Heart right ventricle (tissue), 16 donors: ENCODE measurements at regions not wholly inside any gene's neighbourhood (a gene's known extent, or its start where the extent isn't known, plus 50 kb on each side); places are given as distances from the start of the nearest gene placed in this dataset.
"Not testable (repeated sequence)": the region's sequence is repeated elsewhere in the genome, so short reads cannot be mapped to it uniquely, and the experiment has no call there.

Experiments used
- ATAC-seq, 8 donors: fragments of 200-7000 bp; cut with Tn5 transposase; one replicate each; pipeline ENCODE4 v1.9.1; 2020; ENCODE audit warnings: mild to moderate bottlenecking in 8 of 8, moderate library complexity in 8 of 8, moderate number of reproducible peaks in 1 of 8
- DNase-seq, 2 donors: peaks; one replicate each; pipeline ENCODE4 v3.0.0-alpha.2; 2020
- H3K27ac ChIP-seq, 10 donors: fragments of 200-600 bp; sonication (generic) in 2 of 10; one replicate each; pipeline versions ENCODE4 v1.5.0 to v1.8.0; 2020 to 2022; ENCODE audit warnings: mild to moderate bottlenecking in 3 of 10
- H3K27me3 ChIP-seq, 7 donors: fragments of 200-600 bp; one replicate each; pipeline ENCODE4 v1.8.0; 2021 to 2022; ENCODE audit warnings: mild to moderate bottlenecking in 2 of 7
- H3K36me3 ChIP-seq, 9 donors: fragments of 200-600 bp; sonication (generic) in 1 of 9; one replicate each; pipeline versions ENCODE4 v1.5.0 to v1.8.0; 2020 to 2022; ENCODE audit warnings: mild to moderate bottlenecking in 2 of 9
- H3K4me1 ChIP-seq, 9 donors: fragments of 200-600 bp; sonication (generic) in 1 of 9; one replicate each; pipeline versions ENCODE4 v1.5.0 to v1.8.0; 2020 to 2022; ENCODE audit warnings: mild to moderate bottlenecking in 4 of 9
- H3K4me3 ChIP-seq, 10 donors: fragments of 200-600 bp; sonication (generic) in 2 of 10; one replicate each; pipeline versions ENCODE4 v1.5.0 to v1.8.0; 2020 to 2022; ENCODE audit warnings: mild to moderate bottlenecking in 7 of 10, moderate library complexity in 2 of 10
- H3K9me3 ChIP-seq, 11 donors: fragments of 200-600 bp in 10 of 11; sonication (generic) in 2 of 11; one replicate each; pipeline versions ENCODE4 v1.5.0 to v1.8.0; 2013 to 2022; ENCODE audit warnings: mild to moderate bottlenecking in 2 of 11, control low read depth in 1 of 11, moderate library complexity in 1 of 11
- CTCF ChIP-seq, 9 donors: fragments of 200-600 bp; sonication (generic) in 2 of 9; IDR thresholded peaks; one replicate each; pipeline versions ENCODE4 v1.5.0 to v1.8.0; 2021 to 2022; ENCODE audit warnings: antibody characterized with exemption in 9 of 9, mild to moderate bottlenecking in 5 of 9, moderate library complexity in 1 of 9
- WGBS, 2 donors: extraction: QIAGEN DNeasy Blood & Tissue Kit; methylation state at CpG; one replicate each; pipeline ENCODE4 v1.1.7; 2013; ENCODE audit warnings: inconsistent platforms in 1 of 2; 5-methylcytosine and 5-hydroxymethylcytosine counted together
- intact Hi-C, 10 donors: fragments of 100-400 bp; cut with DNase I; formaldehyde crosslinking; loops; one replicate each; pipeline versions ENCODE4 v1.11.1 to v1.14.2; 2022
- donor health status: Arrhythmogenic right ventricular cardiomyopathy.
- donor health status: ischemic (EF 13 %, LVEDD 7.1; RV severe dilation, severe dysfunction).
- donor health status: healthy with polysubstance abuse.
- donor health status: DM: no; HTN: yes; CAD: no.
- donor health status: DM: no; HTN: no; CAD: no.
- donor health status: ischemic (EF 25% LVEDD 6.9; RV normal size, moderate dysfunction).
- donor health status: ischemic (EF 25% LVEDD 5.7; RV mildly dilated, moderate dysfunction).
- donor health status: healthy.
- donor health status: DM: yes; HTN: yes; CAD: no.
- donor health status: Ischemic cardiomyopathy.
- donor health status: ischemic (EF 35%, LVEDD 5.7; RV mildly dilated, moderate dysfunction).
- donor health status: nonischemic (EF 11% LVEDD 7.7; RV severe dilation, severe dysfunction).
- donor health status: DM: yes; HTN: yes; CAD: no.
- donor health status: PGD.
- donor health status: ischemic (EF 29% LVEDD 5.4; RV normal size, mild dysfunction).
- donor health status: nonischemic (EF 23%, LVEDD 6.1; RV moderate dilation, normal function).

GRCh38 chr5:72584466-72584865 is 77.3 kb upstream of the ZNF366 start:
- TF ChIP-seq CTCF (IDR thresholded peaks at IDR 0.05) = peak in 2 of 9 donors; percentile 7 to 20
- Histone ChIP-seq H3K27me3 (no peaks in the 10 kb centered on the region), H3K36me3 (no peaks in the 10 kb centered on the region), H3K9me3 (peaks cover 0 to 6% (median 0%) of the 10 kb centered on the region in 11 donors), H3K27ac (no peak overlapping the region), H3K4me3 (no peak overlapping the region), H3K4me1 (peaks cover 0 to 15% (median 0%) of the 10 kb centered on the region in 9 donors)
- WGBS, 2 donors = 63 to 69% methylated on average over 3 of the region's 3 CpGs
- ATAC-seq (peak in 4 of 8 donors; percentile 37 to 49 (median 42)), DNase-seq (no peak)
- intact Hi-C loops = no loop called here

GRCh38 chr5:72579290-72579689 is 72.1 kb upstream of the ZNF366 start:
- peaks cover 0 to 15% (median 0%) of the 10 kb centered on the region in 11 donors for H3K9me3 ChIP-seq
- intact Hi-C loops, H3K27me3 ChIP-seq, DNase-seq, H3K4me1 ChIP-seq, H3K4me3 ChIP-seq, H3K27ac ChIP-seq, H3K36me3 ChIP-seq, ATAC-seq: not testable (repeated sequence)
- 89 to 96% methylated on average over 2 of the region's 2 CpGs for whole genome bisulfite sequencing, 2 donors

GRCh38 chr5:72572236-72572765 is 65.1 kb upstream of the ZNF366 start:
- no peak for DNase-seq
- TF ChIP-seq CTCF (IDR thresholded peaks at IDR 0.05) = no peak
- intact Hi-C loops = no loop called here
- Histone ChIP-seq H3K4me1 (no peaks in the 10 kb centered on the region), H3K27me3 (no peaks in the 10 kb centered on the region), H3K9me3 (no peaks in the 10 kb centered on the region), H3K4me3 (no peak overlapping the region), H3K27ac (no peak overlapping the region), H3K36me3 (no peaks in the 10 kb centered on the region)
- no peak for ATAC-seq
- 81 to 83% methylated on average over 4 of the region's 4 CpGs for WGBS, 2 donors

- DNase-seq = no peak
- Histone ChIP-seq H3K4me3 (no peak overlapping the region), H3K27me3 (no peaks in the 10 kb centered on the region), H3K9me3 (no peaks in the 10 kb centered on the region), H3K27ac (peak overlapping the region in 3 of 10 donors; percentile 6 to 49 (median 49)), H3K36me3 (no peaks in the 10 kb centered on the region), H3K4me1 (no peaks in the 10 kb centered on the region)
- ATAC-seq = no peak
- WGBS, 2 donors = 72 to 83% methylated on average over 5 of the region's 5 CpGs
- TF ChIP-seq CTCF (IDR thresholded peaks at IDR 0.05) = no peak
- intact Hi-C loops = no loop called here
Measured at GRCh38 chr5:72569408-72569944, 62.3 kb upstream of the ZNF366 start.

GRCh38 chr5:72566746-72567145 is 59.5 kb upstream of the ZNF366 start:
- DNase-seq (no peak), ATAC-seq (no peak)
- H3K4me1 ChIP-seq = no peaks in the 10 kb centered on the region
- no peak for TF ChIP-seq CTCF (IDR thresholded peaks at IDR 0.05)
- intact Hi-C loops = no loop called here
- H3K27ac ChIP-seq = no peak overlapping the region
- H3K4me3 ChIP-seq = no peak overlapping the region
- no peaks in the 10 kb centered on the region for H3K9me3 ChIP-seq
- no peaks in the 10 kb centered on the region for H3K27me3 ChIP-seq
- H3K36me3 ChIP-seq = no peaks in the 10 kb centered on the region
- WGBS, 2 donors = 91 to 96% methylated on average over 1 of the region's 1 CpG
